Hepatocyte (in vitro differentiated cells): ENCODE measurements at regions not wholly inside any gene's neighbourhood (a gene's known extent, or its start where the extent isn't known, plus 50 kb on each side); places are given as distances from the start of the nearest gene placed in this dataset.
"Not testable (repeated sequence)": the region's sequence is repeated elsewhere in the genome, so short reads cannot be mapped to it uniquely, and the experiment has no call there.

Experiments
- DNase-seq: peaks from one replicate; pipeline ENCODE4 v3.0.0-alpha.2; 2016; ENCODE audit warnings: low spot score
- H2AFZ ChIP-seq: fragments of 200-600 bp; sonication (generic); 2 replicates; pipeline ENCODE4 v1.6.0; 2016; ENCODE audit warnings: antibody characterized with exemption, mild to moderate bottlenecking
- H3K27ac ChIP-seq: fragments of 200-600 bp; sonication (generic); 2 replicates; pipeline ENCODE4 v1.5.1; 2016; ENCODE audit warnings: mild to moderate bottlenecking
- H3K27me3 ChIP-seq: fragments of 200-600 bp; sonication (generic); 2 replicates; pipeline ENCODE4 v1.6.1; 2016
- H3K36me3 ChIP-seq: fragments of 200-600 bp; sonication (generic); replicated peaks from 2 replicates; pipeline ENCODE4 v1.5.1; 2016; ENCODE audit warnings: low read depth; ENCODE audit not compliant: insufficient read depth
- H3K4me1 ChIP-seq: fragments of 200-600 bp; sonication (generic); 2 replicates; pipeline ENCODE4 v1.5.1; 2016; ENCODE audit warnings: mild to moderate bottlenecking, moderate library complexity; ENCODE audit not compliant: insufficient read depth
- H3K4me2 ChIP-seq: fragments of 200-600 bp; sonication (generic); 2 replicates; pipeline ENCODE4 v1.6.0; 2016
- H3K4me3 ChIP-seq: fragments of 200-600 bp; sonication (generic); 2 replicates; pipeline ENCODE4 v1.5.1; 2016; ENCODE audit warnings: mild to moderate bottlenecking
- H3K79me2 ChIP-seq: fragments of 200-600 bp; sonication (generic); 2 replicates; pipeline ENCODE4 v1.6.0; 2017; ENCODE audit warnings: mild to moderate bottlenecking
- H3K9me2 ChIP-seq: fragments of 200-600 bp; sonication (generic); replicated peaks from 2 replicates; pipeline ENCODE4 v1.6.0; 2017; ENCODE audit warnings: mild to moderate bottlenecking; ENCODE audit not compliant: insufficient read depth
- H3K9me3 ChIP-seq: fragments of 200-600 bp; sonication (generic); 2 replicates; pipeline ENCODE4 v1.5.1; 2016; ENCODE audit warnings: low read depth, mild to moderate bottlenecking
- H4K20me1 ChIP-seq: fragments of 200-600 bp; sonication (generic); 2 replicates; pipeline ENCODE4 v1.6.0; 2016; ENCODE audit warnings: mild to moderate bottlenecking; ENCODE audit not compliant: insufficient read depth, poor library complexity, severe bottlenecking
- EZH2 ChIP-seq: fragments of 200-600 bp; sonication (generic); IDR thresholded peaks from 2 replicates; pipeline ENCODE4 v1.6.1; 2016; ENCODE audit warnings: antibody characterized with exemption, mild to moderate bottlenecking, borderline replicate concordance
- EZH2phosphoT487 ChIP-seq: fragments of 200-600 bp; sonication (generic); IDR thresholded peaks from one replicate; pipeline ENCODE4 v1.6.1; 2018; ENCODE audit warnings: antibody characterized with exemption, mild to moderate bottlenecking, low read depth, moderate library complexity; ENCODE audit not compliant: unreplicated experiment, severe bottlenecking
- WGBS: methylation state at CpG from one replicate; pipeline ENCODE4 v1.1.6; 2016; ENCODE audit warnings: low lambda C conversion rate; ENCODE audit errors: missing lambda C conversion rate; 5-methylcytosine and 5-hydroxymethylcytosine counted together
- TF ChIP-seq, protein P1 (sequence below): fragments of 200-600 bp; sonication (generic); IDR thresholded peaks from 2 replicates; pipeline ENCODE4 v1.5.1; 2016; ENCODE audit warnings: antibody characterized with exemption, mild to moderate bottlenecking; ENCODE audit not compliant: poor library complexity

DNA sequence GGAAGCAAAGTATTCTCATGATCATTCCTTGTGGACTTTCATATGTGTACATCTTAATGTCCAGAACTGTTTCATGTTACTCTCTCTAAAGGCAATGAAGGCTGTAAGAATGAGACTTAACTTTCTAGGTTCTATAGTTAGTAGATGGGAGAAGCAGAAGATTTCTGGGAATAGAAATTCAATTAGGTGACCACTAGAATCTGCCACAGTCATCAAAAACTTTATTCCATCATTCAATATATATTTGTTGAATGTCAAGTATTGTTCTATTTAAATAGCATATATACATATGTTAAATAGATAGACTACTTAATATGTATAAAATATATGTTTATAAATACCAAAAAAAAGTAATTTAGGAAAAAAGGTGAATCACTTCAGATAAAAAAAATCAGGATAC lies 972.9 kb downstream of the SLC6A15 start:
- TF ChIP-seq, protein P1, sequence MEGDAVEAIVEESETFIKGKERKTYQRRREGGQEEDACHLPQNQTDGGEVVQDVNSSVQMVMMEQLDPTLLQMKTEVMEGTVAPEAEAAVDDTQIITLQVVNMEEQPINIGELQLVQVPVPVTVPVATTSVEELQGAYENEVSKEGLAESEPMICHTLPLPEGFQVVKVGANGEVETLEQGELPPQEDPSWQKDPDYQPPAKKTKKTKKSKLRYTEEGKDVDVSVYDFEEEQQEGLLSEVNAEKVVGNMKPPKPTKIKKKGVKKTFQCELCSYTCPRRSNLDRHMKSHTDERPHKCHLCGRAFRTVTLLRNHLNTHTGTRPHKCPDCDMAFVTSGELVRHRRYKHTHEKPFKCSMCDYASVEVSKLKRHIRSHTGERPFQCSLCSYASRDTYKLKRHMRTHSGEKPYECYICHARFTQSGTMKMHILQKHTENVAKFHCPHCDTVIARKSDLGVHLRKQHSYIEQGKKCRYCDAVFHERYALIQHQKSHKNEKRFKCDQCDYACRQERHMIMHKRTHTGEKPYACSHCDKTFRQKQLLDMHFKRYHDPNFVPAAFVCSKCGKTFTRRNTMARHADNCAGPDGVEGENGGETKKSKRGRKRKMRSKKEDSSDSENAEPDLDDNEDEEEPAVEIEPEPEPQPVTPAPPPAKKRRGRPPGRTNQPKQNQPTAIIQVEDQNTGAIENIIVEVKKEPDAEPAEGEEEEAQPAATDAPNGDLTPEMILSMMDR: no peak
- TF ChIP-seq EZH2phosphoT487 (no peak), EZH2 (no peak)
- Histone ChIP-seq H3K9me3 (no peaks in the 10 kb centered on the region), H3K4me3 (no peak overlapping the region), H4K20me1 (no peaks in the 10 kb centered on the region), H3K36me3 (no peaks in the 10 kb centered on the region), H3K27me3 (no peaks in the 10 kb centered on the region), H3K27ac (no peak overlapping the region), H3K4me2 (no peak overlapping the region), H2AFZ (no peak overlapping the region), H3K4me1 (no peaks in the 10 kb centered on the region), H3K9me2 (no peaks in the 10 kb centered on the region), H3K79me2 (no peaks in the 10 kb centered on the region)
- DNase-seq: no peak

DNA sequence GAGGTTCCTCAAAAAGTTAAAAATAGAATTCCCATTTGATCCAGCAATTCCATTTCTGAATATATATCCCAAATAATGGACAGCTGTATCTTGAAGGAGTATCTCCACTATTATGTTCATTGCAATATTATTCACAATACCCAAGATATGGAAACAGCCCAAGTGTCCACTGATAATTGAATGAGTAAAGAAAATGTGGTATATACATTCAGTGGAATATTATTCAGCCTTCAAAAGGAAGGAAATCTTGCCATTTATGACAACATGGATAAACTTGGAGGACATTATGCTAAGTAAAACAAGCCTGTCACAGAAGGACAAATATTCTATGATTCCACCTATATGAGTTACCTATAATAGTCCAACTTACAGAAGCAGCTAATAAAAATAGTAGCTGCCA lies 979.0 kb downstream of the SLC6A15 start:
- Histone ChIP-seq H3K4me3 (no peak overlapping the region), H4K20me1 (no peaks in the 10 kb centered on the region), H3K36me3 (no peaks in the 10 kb centered on the region), H3K4me2 (no peak overlapping the region), H3K27me3 (no peaks in the 10 kb centered on the region), H3K4me1 (no peaks in the 10 kb centered on the region), H3K27ac (no peak overlapping the region), H2AFZ (no peak overlapping the region), H3K79me2 (no peaks in the 10 kb centered on the region), H3K9me2 (no peaks in the 10 kb centered on the region), H3K9me3 (no peaks in the 10 kb centered on the region)
- no peak for DNase-seq
- TF ChIP-seq EZH2: no peak
- TF ChIP-seq, protein P1: no peak
- no peak for TF ChIP-seq EZH2phosphoT487

DNA sequence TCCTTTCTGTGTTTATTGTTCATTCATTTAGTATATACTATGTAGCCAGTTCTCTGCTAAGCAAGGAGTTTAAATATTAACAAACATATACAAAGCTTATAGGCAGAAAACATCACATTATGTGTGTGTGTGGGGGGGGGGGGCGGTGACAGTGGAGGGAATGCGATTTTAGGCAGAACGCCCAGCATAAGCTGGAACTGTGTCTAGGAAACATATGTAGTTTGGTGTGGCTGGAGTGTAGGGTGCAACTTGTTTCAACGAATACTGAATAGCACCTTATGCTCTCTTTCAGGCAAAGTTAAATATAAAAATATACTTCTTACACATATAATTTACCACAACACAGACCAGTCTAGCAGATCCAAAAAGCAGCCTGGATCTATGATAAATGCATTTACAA lies 980.6 kb downstream of the SLC6A15 start:
- WGBS: 85% methylated on average over 4 of the region's 4 CpGs
- H3K9me2 ChIP-seq: no peaks in the 10 kb centered on the region
- H3K4me3 ChIP-seq: no peak overlapping the region
- TF ChIP-seq, protein P1: no peak
- no peak for TF ChIP-seq EZH2
- no peak for TF ChIP-seq EZH2phosphoT487
- no peaks in the 10 kb centered on the region for H3K4me1 ChIP-seq
- no peak overlapping the region for H3K27ac ChIP-seq
- H4K20me1 ChIP-seq: no peaks in the 10 kb centered on the region
- H3K27me3 ChIP-seq: no peaks in the 10 kb centered on the region
- H2AFZ ChIP-seq: no peak overlapping the region
- H3K9me3 ChIP-seq: no peaks in the 10 kb centered on the region
- DNase-seq: no peak
- H3K36me3 ChIP-seq: no peaks in the 10 kb centered on the region
- no peaks in the 10 kb centered on the region for H3K79me2 ChIP-seq
- no peak overlapping the region for H3K4me2 ChIP-seq

DNA sequence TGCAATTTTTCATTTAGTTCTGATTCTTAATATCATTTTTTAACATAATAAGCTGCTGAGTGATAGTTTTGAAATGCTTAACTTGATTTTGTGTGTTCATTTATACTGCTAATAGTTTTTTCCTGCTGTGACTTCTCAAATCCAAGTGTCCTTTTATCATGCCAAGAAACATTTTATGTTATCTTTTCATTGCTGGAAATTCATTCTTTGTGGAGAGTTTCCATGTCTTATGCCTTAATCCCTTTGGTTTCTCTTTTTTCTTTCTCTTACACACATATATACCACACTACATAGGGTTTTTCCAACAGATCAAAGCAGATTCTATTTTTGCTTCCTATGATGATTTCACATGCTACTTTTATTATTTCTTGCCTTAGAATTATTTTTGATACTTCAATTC lies 981.1 kb downstream of the SLC6A15 start:
- Histone ChIP-seq H2AFZ (no peak overlapping the region), H3K36me3 (no peaks in the 10 kb centered on the region), H3K27me3 (no peaks in the 10 kb centered on the region), H3K9me3 (no peaks in the 10 kb centered on the region), H4K20me1 (no peaks in the 10 kb centered on the region), H3K4me3 (no peak overlapping the region), H3K4me2 (no peak overlapping the region), H3K79me2 (no peaks in the 10 kb centered on the region), H3K4me1 (no peaks in the 10 kb centered on the region), H3K9me2 (no peaks in the 10 kb centered on the region), H3K27ac (no peak overlapping the region)
- no peak for DNase-seq
- TF ChIP-seq EZH2 (no peak), EZH2phosphoT487 (no peak)
- TF ChIP-seq, protein P1: no peak

DNA sequence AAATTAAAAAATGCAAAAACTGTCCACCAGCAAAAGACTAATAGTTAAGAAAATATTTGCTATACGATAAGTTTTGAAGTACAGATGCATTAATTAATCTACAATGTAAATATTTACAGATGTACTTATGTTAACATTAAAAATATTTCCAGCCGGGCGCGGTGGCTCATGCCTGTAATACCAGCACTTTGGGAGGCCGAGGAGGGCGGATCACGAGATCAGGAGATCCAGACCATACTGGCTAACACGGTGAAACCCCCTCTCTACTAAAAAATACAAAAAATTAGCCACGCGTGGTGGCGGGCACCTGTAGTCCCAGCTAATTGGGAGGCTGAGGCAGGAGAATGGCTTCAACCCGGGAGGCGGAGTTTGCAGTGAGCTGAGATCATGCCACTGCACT lies 982.8 kb downstream of the SLC6A15 start:
- H3K27ac ChIP-seq, DNase-seq, H3K4me1 ChIP-seq, H4K20me1 ChIP-seq, H3K4me2 ChIP-seq, H2AFZ ChIP-seq, H3K4me3 ChIP-seq, H3K36me3 ChIP-seq, H3K9me3 ChIP-seq, H3K79me2 ChIP-seq, H3K27me3 ChIP-seq, H3K9me2 ChIP-seq: not testable (repeated sequence)
- 96% methylated on average over 13 of the region's 13 CpGs for WGBS
